ENCODE measurements at regions not wholly inside any gene's neighbourhood (a gene's known extent, or its start where the extent isn't known, plus 50 kb on each side); places are given as distances from the start of the nearest gene placed in this dataset.

DNA sequence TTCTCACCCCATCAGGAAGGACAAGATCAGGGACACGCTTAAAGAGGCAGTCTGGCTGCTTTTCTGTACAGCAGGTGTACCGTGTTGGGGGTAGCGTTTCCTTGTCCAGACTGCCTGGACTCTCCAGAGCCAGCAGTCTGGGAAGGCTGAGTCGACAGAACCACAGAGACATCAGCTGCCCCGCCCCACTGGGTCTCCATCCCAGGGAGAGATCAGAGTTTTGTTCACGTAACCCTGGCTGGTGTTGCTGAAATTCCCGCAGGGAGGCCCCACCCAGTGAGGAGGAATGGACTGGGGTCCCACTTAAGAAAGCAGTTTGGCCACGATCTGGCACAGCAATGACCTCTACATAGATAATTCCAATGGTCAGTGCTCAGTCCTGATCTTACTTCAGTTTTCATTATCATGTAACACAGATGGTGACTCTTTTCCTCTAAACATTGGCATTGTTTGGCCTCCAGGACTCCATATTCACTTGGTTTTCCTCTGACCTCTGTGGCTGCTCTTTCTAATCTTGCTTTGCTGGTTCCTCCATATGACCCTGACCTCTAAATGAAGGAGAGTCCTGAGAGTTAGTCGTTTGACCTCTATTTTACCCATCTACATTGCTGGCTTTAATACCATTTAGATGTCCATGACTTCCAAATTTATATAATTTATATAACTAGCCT lies 89.6 kb upstream of the LRRC55 start:
- Mint-ChIP-seq H3K4me1 (ENCODE audit: low read depth) (no peaks in the 10 kb centered on the region), H3K27me3 (peaks cover 5% of the 10 kb centered on the region), H3K27ac (no peak overlapping the region), H3K36me3 (ENCODE audit: low read depth) (no peaks in the 10 kb centered on the region), H3K9me3 (no peaks in the 10 kb centered on the region), H3K4me3 (no peak overlapping the region)
- DNase-seq (no peak), ATAC-seq (no peak)
- POLR2A ChIA-PET = no interaction called here
- TF ChIP-seq, protein P1, sequence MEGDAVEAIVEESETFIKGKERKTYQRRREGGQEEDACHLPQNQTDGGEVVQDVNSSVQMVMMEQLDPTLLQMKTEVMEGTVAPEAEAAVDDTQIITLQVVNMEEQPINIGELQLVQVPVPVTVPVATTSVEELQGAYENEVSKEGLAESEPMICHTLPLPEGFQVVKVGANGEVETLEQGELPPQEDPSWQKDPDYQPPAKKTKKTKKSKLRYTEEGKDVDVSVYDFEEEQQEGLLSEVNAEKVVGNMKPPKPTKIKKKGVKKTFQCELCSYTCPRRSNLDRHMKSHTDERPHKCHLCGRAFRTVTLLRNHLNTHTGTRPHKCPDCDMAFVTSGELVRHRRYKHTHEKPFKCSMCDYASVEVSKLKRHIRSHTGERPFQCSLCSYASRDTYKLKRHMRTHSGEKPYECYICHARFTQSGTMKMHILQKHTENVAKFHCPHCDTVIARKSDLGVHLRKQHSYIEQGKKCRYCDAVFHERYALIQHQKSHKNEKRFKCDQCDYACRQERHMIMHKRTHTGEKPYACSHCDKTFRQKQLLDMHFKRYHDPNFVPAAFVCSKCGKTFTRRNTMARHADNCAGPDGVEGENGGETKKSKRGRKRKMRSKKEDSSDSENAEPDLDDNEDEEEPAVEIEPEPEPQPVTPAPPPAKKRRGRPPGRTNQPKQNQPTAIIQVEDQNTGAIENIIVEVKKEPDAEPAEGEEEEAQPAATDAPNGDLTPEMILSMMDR (IDR thresholded peaks at IDR 0.05) = no peak
- intact Hi-C loops (cut with micrococcal nuclease) = no loop called here
- CTCF ChIA-PET = no interaction called here

GRCh38 chr11:57094181-57094935 lies 87.4 kb upstream of the LRRC55 start:
- CTCF ChIA-PET = no interaction called here

DNA sequence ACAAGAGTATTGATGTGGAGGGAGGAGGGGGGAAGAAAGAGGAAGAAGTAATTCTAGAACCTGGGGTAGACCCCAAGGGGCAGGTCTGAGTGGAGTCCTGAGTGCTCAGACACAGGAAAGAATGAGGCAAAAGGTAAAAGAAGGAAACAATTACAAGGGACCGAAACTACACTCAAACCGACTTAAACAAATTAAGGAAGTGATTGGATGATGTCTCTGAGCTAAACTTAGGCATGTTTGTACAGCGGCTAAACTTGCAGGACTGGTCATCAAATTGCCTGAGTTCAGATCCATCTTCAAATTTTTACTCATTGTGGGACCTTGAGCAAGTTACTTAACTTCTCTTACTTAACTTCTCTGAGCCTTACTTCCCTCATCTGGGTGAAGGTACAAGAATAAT lies 86.3 kb upstream of the LRRC55 start:
- no peak overlapping the region for H3K4me3 Mint-ChIP-seq
- H3K27ac Mint-ChIP-seq = no peak overlapping the region
- POLR2A ChIA-PET = no interaction called here
- H3K9me3 Mint-ChIP-seq = no peaks in the 10 kb centered on the region
- no peaks in the 10 kb centered on the region for H3K36me3 Mint-ChIP-seq (ENCODE audit: low read depth)
- TF ChIP-seq, protein P1 (IDR thresholded peaks at IDR 0.05) = no peak
- intact Hi-C loops (cut with micrococcal nuclease) = no loop called here
- no peak for DNase-seq
- CTCF ChIA-PET = interaction anchor here (1.0 kb wide), 1 partner anchor 154 kb away, joined by 3 read pairs; no protein-coding TSS in a partner anchor
- peaks cover 5% of the 10 kb centered on the region for H3K27me3 Mint-ChIP-seq
- no peak for ATAC-seq
- H3K4me1 Mint-ChIP-seq (ENCODE audit: low read depth) = no peaks in the 10 kb centered on the region

More at GRCh38 chr11:57094181-57094935, 87.4 kb upstream of the LRRC55 start:
- Mint-ChIP-seq H3K9me3 (no peaks in the 10 kb centered on the region), H3K36me3 (ENCODE audit: low read depth) (no peaks in the 10 kb centered on the region), H3K27me3 (peaks cover 5% of the 10 kb centered on the region), H3K27ac (no peak overlapping the region), H3K4me1 (ENCODE audit: low read depth) (no peaks in the 10 kb centered on the region), H3K4me3 (no peak overlapping the region)
- POLR2A ChIA-PET = no interaction called here
- intact Hi-C loops (cut with micrococcal nuclease) = no loop called here
- ATAC-seq = no peak
- TF ChIP-seq, protein P1 (IDR thresholded peaks at IDR 0.05) = no peak
- no peak for DNase-seq

GRCh38 chr11:57095896-57096295 lies 85.9 kb upstream of the LRRC55 start:
- Mint-ChIP-seq H3K4me3 (no peak overlapping the region), H3K27me3 (peaks cover 5% of the 10 kb centered on the region), H3K4me1 (ENCODE audit: low read depth) (no peaks in the 10 kb centered on the region), H3K9me3 (no peaks in the 10 kb centered on the region), H3K27ac (no peak overlapping the region), H3K36me3 (ENCODE audit: low read depth) (no peaks in the 10 kb centered on the region)
- ATAC-seq (no peak), DNase-seq (no peak)
- ChIA-PET POLR2A (no interaction called here), CTCF (interaction anchor here (1.0 kb wide), 1 partner anchor 154 kb away, joined by 3 read pairs; no protein-coding TSS in a partner anchor)
- TF ChIP-seq, protein P1 (IDR thresholded peaks at IDR 0.05) = no peak
- intact Hi-C loops (cut with micrococcal nuclease) = no loop called here

GRCh38 chr11:57097149-57097548 lies 84.6 kb upstream of the LRRC55 start:
- ChIA-PET POLR2A (no interaction called here), CTCF (no interaction called here)
- H3K27me3 Mint-ChIP-seq = peaks cover 5% of the 10 kb centered on the region
- intact Hi-C loops (cut with micrococcal nuclease) = no loop called here
- H3K27ac Mint-ChIP-seq = no peak overlapping the region
- no peaks in the 10 kb centered on the region for H3K36me3 Mint-ChIP-seq (ENCODE audit: low read depth)
- H3K4me1 Mint-ChIP-seq (ENCODE audit: low read depth) = no peaks in the 10 kb centered on the region
- H3K4me3 Mint-ChIP-seq = no peak overlapping the region
- TF ChIP-seq, protein P1 (IDR thresholded peaks at IDR 0.05) = no peak
- no peaks in the 10 kb centered on the region for H3K9me3 Mint-ChIP-seq
- DNase-seq = no peak
- ATAC-seq = no peak
